ENCODE measurements at regions not wholly inside any gene's neighbourhood (a gene's known extent, or its start where the extent isn't known, plus 50 kb on each side); places are given as distances from the start of the nearest gene placed in this dataset.
"Not testable (repeated sequence)": the region's sequence is repeated elsewhere in the genome, so short reads cannot be mapped to it uniquely, and the experiment has no call there.

DNA sequence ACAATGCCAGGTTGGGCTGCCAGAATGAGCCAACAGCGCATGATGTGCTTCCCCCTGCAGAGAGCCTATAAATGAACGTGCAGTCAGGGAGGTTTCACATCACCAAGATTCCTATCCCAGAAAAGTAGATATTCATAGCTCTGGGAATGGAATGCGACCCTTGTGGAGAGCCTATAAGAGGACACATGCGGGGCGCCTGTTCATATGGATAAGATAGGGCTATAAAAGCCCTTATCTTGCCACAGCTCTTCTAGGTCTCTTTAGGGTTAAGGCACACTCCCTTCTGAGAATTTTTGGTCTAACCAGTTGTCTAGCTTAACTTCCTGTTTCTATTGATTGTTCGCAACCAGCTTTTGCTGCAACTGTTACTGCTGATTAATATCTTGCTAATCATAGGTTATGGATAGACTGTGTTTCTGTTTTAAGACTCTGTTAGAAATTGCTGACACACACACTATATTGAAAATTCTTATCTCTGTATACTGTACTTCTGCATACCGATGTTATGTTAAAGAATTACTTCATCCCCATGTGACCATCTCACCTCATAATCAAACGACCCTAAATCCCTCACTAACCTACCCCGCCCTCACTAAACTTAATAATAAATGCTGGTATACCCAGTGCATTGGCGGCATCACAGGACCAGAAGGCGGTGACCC lies 74.4 kb upstream of the KIF2B start:
- TF ChIP-seq YY1 (IDR thresholded peaks at IDR 0.05; ENCODE audit: low read depth); POLR2AphosphoS5 (IDR thresholded peaks at IDR 0.05; ENCODE audit: low read depth, low read length); EZH2phosphoT487 (IDR thresholded peaks at IDR 0.05; ENCODE audit: borderline replicate concordance, low read depth); RXRA (IDR thresholded peaks at IDR 0.05; ENCODE audit: borderline replicate concordance, low read depth); EP300 (IDR thresholded peaks at IDR 0.05; ENCODE audit: borderline replicate concordance in 1 of 2, low read depth in 1 of 2, low read length in 1 of 2); ELF1 (IDR thresholded peaks at IDR 0.05): not testable (repeated sequence)
- TF ChIP-seq, protein P1, sequence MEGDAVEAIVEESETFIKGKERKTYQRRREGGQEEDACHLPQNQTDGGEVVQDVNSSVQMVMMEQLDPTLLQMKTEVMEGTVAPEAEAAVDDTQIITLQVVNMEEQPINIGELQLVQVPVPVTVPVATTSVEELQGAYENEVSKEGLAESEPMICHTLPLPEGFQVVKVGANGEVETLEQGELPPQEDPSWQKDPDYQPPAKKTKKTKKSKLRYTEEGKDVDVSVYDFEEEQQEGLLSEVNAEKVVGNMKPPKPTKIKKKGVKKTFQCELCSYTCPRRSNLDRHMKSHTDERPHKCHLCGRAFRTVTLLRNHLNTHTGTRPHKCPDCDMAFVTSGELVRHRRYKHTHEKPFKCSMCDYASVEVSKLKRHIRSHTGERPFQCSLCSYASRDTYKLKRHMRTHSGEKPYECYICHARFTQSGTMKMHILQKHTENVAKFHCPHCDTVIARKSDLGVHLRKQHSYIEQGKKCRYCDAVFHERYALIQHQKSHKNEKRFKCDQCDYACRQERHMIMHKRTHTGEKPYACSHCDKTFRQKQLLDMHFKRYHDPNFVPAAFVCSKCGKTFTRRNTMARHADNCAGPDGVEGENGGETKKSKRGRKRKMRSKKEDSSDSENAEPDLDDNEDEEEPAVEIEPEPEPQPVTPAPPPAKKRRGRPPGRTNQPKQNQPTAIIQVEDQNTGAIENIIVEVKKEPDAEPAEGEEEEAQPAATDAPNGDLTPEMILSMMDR (IDR thresholded peaks at IDR 0.05) = not testable (repeated sequence)
- TF ChIP-seq, protein P2, sequence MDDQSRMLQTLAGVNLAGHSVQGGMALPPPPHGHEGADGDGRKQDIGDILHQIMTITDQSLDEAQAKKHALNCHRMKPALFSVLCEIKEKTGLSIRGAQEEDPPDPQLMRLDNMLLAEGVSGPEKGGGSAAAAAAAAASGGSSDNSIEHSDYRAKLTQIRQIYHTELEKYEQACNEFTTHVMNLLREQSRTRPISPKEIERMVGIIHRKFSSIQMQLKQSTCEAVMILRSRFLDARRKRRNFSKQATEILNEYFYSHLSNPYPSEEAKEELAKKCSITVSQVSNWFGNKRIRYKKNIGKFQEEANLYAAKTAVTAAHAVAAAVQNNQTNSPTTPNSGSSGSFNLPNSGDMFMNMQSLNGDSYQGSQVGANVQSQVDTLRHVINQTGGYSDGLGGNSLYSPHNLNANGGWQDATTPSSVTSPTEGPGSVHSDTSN (IDR thresholded peaks at IDR 0.05) = not testable (repeated sequence)
- TF ChIP-seq, protein P3, sequence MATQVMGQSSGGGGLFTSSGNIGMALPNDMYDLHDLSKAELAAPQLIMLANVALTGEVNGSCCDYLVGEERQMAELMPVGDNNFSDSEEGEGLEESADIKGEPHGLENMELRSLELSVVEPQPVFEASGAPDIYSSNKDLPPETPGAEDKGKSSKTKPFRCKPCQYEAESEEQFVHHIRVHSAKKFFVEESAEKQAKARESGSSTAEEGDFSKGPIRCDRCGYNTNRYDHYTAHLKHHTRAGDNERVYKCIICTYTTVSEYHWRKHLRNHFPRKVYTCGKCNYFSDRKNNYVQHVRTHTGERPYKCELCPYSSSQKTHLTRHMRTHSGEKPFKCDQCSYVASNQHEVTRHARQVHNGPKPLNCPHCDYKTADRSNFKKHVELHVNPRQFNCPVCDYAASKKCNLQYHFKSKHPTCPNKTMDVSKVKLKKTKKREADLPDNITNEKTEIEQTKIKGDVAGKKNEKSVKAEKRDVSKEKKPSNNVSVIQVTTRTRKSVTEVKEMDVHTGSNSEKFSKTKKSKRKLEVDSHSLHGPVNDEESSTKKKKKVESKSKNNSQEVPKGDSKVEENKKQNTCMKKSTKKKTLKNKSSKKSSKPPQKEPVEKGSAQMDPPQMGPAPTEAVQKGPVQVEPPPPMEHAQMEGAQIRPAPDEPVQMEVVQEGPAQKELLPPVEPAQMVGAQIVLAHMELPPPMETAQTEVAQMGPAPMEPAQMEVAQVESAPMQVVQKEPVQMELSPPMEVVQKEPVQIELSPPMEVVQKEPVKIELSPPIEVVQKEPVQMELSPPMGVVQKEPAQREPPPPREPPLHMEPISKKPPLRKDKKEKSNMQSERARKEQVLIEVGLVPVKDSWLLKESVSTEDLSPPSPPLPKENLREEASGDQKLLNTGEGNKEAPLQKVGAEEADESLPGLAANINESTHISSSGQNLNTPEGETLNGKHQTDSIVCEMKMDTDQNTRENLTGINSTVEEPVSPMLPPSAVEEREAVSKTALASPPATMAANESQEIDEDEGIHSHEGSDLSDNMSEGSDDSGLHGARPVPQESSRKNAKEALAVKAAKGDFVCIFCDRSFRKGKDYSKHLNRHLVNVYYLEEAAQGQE (IDR thresholded peaks at IDR 0.05; ENCODE audit: low read depth, low read length) = not testable (repeated sequence)
